ENCODE measurements at regions not wholly inside any gene's neighbourhood (a gene's known extent, or its start where the extent isn't known, plus 50 kb on each side); places are given as distances from the start of the nearest gene placed in this dataset.

DNA sequence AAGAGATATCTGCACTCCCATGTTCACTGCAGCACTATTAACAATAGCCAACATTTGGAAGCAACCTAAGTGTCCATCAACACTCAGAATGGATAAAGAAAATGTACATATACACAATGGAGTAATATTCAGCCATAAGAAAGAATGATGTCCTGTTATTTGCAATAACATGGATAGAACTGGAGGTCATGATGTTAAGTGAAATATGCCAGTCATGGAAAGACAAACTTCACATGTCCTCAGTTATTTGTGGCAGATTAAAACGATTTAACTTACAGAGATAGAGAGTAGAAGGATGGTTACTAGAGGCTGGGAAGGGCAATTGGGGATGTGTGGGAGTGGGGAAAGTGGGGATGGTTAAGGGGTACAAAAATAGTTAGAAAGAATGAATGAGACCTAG is 110.3 kb upstream of the PCSK5 start:
- no peaks in the 10 kb centered on the region for H3K4me1 ChIP-seq (ENCODE audit: low read length)
- H3K27ac ChIP-seq (ENCODE audit: low read length) = no peak overlapping the region
- no peaks in the 10 kb centered on the region for H3K36me3 ChIP-seq (replicated peaks; ENCODE audit: low read depth, low read length)
- H3K4me2 ChIP-seq (ENCODE audit: low read length) = no peak overlapping the region
- TF ChIP-seq, protein P1, sequence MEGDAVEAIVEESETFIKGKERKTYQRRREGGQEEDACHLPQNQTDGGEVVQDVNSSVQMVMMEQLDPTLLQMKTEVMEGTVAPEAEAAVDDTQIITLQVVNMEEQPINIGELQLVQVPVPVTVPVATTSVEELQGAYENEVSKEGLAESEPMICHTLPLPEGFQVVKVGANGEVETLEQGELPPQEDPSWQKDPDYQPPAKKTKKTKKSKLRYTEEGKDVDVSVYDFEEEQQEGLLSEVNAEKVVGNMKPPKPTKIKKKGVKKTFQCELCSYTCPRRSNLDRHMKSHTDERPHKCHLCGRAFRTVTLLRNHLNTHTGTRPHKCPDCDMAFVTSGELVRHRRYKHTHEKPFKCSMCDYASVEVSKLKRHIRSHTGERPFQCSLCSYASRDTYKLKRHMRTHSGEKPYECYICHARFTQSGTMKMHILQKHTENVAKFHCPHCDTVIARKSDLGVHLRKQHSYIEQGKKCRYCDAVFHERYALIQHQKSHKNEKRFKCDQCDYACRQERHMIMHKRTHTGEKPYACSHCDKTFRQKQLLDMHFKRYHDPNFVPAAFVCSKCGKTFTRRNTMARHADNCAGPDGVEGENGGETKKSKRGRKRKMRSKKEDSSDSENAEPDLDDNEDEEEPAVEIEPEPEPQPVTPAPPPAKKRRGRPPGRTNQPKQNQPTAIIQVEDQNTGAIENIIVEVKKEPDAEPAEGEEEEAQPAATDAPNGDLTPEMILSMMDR (IDR thresholded peaks at IDR 0.05; ENCODE audit: low read depth, low read length) = no peak
- no peak for TF ChIP-seq EZH2phosphoT487 (IDR thresholded peaks at IDR 0.05; ENCODE audit: low read depth)
- no peak overlapping the region for H2AFZ ChIP-seq (ENCODE audit: low read depth, low read length)
- no peaks in the 10 kb centered on the region for H4K20me1 ChIP-seq (ENCODE audit: insufficient read depth, low read length)
- no peaks in the 10 kb centered on the region for H3K79me2 ChIP-seq (ENCODE audit: low read length)
- H3K9me3 ChIP-seq (ENCODE audit: insufficient read depth, low read length) = no peaks in the 10 kb centered on the region
- H3K27me3 ChIP-seq (ENCODE audit: low read depth, low read length) = no peaks in the 10 kb centered on the region
- no peak overlapping the region for H3K9ac ChIP-seq (ENCODE audit: low read length)
- H3K4me3 ChIP-seq (ENCODE audit: low read length) = no peak overlapping the region

DNA sequence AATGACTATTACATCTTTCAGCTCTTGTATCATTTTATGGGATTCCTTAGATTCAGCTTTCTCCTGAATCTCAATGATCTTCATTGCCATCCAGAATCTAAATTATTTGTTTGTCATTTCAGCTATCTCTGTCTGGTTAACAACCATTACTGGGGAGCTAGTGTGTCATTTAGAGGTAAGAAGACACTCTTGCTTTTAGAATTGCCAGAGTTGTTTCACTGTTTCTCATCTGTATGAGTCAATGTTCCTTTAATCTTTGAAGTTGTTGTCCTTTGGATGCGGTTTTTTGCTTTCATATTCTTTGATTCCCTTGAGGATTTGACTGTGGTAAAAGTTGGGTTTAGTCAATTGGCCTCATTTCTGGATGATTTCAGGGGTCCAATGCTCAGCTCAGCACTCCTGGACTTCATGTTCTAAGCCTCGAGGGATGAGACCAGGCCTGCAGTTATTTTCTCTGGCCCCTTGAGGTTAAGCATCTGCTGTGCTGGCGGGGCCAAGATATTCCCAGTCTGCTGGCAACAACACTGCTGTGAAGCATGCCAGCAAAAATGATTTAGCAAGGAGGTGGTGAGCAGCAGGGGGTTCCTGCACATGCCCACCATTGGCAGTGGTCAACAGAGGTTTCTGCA is 102.4 kb upstream of the PCSK5 start:
- no peak overlapping the region for H2AFZ ChIP-seq (ENCODE audit: low read depth, low read length)
- no peak for TF ChIP-seq EZH2phosphoT487 (IDR thresholded peaks at IDR 0.05; ENCODE audit: low read depth)
- TF ChIP-seq, protein P1 (IDR thresholded peaks at IDR 0.05; ENCODE audit: low read depth, low read length) = no peak
- H3K9ac ChIP-seq (ENCODE audit: low read length) = no peak overlapping the region
- no peaks in the 10 kb centered on the region for H3K27me3 ChIP-seq (ENCODE audit: low read depth, low read length)
- no peaks in the 10 kb centered on the region for H3K79me2 ChIP-seq (ENCODE audit: low read length)
- H3K4me2 ChIP-seq (ENCODE audit: low read length) = no peak overlapping the region
- H3K27ac ChIP-seq (ENCODE audit: low read length) = no peak overlapping the region
- no peaks in the 10 kb centered on the region for H4K20me1 ChIP-seq (ENCODE audit: insufficient read depth, low read length)
- no peak overlapping the region for H3K4me3 ChIP-seq (ENCODE audit: low read length)
- no peaks in the 10 kb centered on the region for H3K9me3 ChIP-seq (ENCODE audit: insufficient read depth, low read length)
- no peaks in the 10 kb centered on the region for H3K4me1 ChIP-seq (ENCODE audit: low read length)
- H3K36me3 ChIP-seq (replicated peaks; ENCODE audit: low read depth, low read length) = no peaks in the 10 kb centered on the region

DNA sequence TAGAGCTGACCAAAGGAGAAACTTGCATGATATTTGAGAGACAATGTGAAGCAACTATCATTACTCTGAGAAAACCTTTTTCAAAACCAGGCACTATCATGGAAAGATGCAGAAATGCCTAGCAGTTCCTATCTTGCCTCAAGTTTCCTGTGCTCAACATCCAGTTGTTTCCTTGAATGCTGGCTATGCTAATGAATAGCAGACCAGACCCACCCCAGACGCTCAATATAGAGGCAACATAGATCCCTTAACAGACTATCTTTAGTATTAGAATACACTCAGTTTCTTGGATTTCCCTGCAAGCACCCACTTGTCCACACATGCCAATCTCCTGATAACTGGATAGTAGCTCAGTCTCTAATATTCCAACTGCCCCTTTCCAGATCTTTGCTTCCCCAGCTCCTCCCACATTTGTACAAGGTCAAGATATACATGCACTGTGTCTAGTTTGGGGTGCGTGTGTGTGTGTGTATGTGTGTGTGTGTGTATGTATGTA is 93.3 kb upstream of the PCSK5 start:
- H3K4me1 ChIP-seq (ENCODE audit: low read length) = no peaks in the 10 kb centered on the region
- no peak overlapping the region for H3K4me3 ChIP-seq (ENCODE audit: low read length)
- no peak overlapping the region for H3K9ac ChIP-seq (ENCODE audit: low read length)
- H3K27ac ChIP-seq (ENCODE audit: low read length) = no peak overlapping the region
- H3K79me2 ChIP-seq (ENCODE audit: low read length) = no peaks in the 10 kb centered on the region
- no peaks in the 10 kb centered on the region for H3K27me3 ChIP-seq (ENCODE audit: low read depth, low read length)
- no peaks in the 10 kb centered on the region for H3K9me3 ChIP-seq (ENCODE audit: insufficient read depth, low read length)
- no peak overlapping the region for H3K4me2 ChIP-seq (ENCODE audit: low read length)
- TF ChIP-seq EZH2phosphoT487 (IDR thresholded peaks at IDR 0.05; ENCODE audit: low read depth) = no peak
- H2AFZ ChIP-seq (ENCODE audit: low read depth, low read length) = no peak overlapping the region
- no peaks in the 10 kb centered on the region for H4K20me1 ChIP-seq (ENCODE audit: insufficient read depth, low read length)
- H3K36me3 ChIP-seq (replicated peaks; ENCODE audit: low read depth, low read length) = no peaks in the 10 kb centered on the region

DNA sequence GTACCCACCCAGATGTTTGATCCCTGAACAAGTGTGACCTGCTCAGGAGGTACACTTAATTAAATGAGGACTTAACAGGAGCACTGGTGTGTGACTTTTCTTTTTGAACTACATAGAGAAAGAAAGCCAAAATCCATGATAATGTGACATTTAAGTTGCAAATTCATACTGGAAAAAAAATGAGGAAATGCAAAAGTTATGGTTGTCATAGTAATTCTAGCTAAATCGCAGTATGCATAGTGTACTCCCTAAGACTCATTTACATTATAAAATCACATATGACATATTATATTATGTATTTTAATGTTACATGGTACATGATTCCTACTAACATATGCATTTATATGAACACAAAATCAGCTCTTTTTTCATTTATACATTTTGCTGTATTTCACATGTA is 92.0 kb upstream of the PCSK5 start:
- Histone ChIP-seq H2AFZ (ENCODE audit: low read depth, low read length) (no peak overlapping the region), H3K79me2 (ENCODE audit: low read length) (no peaks in the 10 kb centered on the region), H3K27me3 (ENCODE audit: low read depth, low read length) (no peaks in the 10 kb centered on the region), H3K4me3 (ENCODE audit: low read length) (no peak overlapping the region), H3K4me1 (ENCODE audit: low read length) (no peaks in the 10 kb centered on the region), H3K9me3 (ENCODE audit: insufficient read depth, low read length) (no peaks in the 10 kb centered on the region), H3K4me2 (ENCODE audit: low read length) (no peak overlapping the region), H3K27ac (ENCODE audit: low read length) (no peak overlapping the region), H3K9ac (ENCODE audit: low read length) (no peak overlapping the region), H3K36me3 (replicated peaks; ENCODE audit: low read depth, low read length) (no peaks in the 10 kb centered on the region), H4K20me1 (ENCODE audit: insufficient read depth, low read length) (no peaks in the 10 kb centered on the region)
- TF ChIP-seq EZH2phosphoT487 (IDR thresholded peaks at IDR 0.05; ENCODE audit: low read depth) = no peak
- TF ChIP-seq, protein P1 (IDR thresholded peaks at IDR 0.05; ENCODE audit: low read depth, low read length) = no peak

Measured in OCI-LY3 (cell line).